ENCODE measurements at regions not wholly inside any gene's neighbourhood (a gene's known extent, or its start where the extent isn't known, plus 50 kb on each side); places are given as distances from the start of the nearest gene placed in this dataset.
"Not testable (repeated sequence)": the region's sequence is repeated elsewhere in the genome, so short reads cannot be mapped to it uniquely, and the experiment has no call there.

- no peak for DNase-seq (ENCODE audit: low read depth)
Observed at GRCh38 chr13:73671732-73672131, 462.5 kb downstream of the KLF12 start.

DNA sequence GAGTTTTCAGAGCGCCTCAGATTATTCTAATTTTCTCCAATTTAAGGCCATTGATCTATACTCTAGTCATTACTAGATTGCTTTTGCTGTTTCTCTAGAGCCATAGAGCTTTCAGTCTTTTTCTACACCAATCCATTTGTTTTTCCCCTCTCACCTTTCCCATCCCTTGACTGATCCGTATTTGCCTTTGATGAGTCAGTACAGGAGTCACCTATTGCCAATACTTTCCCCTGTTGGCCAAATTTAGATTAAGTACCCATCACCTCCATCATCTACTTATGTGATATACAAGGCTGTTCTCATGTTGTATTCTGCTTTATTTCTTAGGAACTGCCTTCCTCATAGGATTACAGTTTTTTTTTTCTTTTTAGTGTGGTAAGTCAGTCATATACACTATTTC lies 463.2 kb downstream of the KLF12 start:
- no peak for DNase-seq (ENCODE audit: low read depth)

GRCh38 chr13:73667756-73668155 lies 466.4 kb downstream of the KLF12 start:
- no peak for DNase-seq (ENCODE audit: low read depth)

DNA sequence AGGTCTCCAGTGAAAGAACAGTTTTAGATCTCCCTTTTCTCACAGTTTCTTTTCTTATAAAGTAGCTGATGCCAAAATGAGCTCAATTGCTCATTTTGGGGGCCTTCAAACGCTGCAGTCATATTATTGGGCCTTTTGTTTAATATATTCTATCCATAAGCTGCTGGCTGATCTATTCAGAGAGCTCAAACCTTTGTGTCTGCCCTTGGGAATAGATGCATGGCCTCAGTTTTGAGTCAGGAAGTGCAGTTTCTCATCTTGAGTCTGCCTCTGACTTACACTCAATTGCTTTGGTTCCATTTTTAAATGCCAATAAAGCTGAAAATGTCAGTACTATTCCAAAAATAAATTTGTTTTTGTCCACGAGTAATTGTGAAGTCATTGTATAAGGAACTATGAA lies 468.9 kb downstream of the KLF12 start:
- DNase-seq (ENCODE audit: low read depth) = no peak

DNA sequence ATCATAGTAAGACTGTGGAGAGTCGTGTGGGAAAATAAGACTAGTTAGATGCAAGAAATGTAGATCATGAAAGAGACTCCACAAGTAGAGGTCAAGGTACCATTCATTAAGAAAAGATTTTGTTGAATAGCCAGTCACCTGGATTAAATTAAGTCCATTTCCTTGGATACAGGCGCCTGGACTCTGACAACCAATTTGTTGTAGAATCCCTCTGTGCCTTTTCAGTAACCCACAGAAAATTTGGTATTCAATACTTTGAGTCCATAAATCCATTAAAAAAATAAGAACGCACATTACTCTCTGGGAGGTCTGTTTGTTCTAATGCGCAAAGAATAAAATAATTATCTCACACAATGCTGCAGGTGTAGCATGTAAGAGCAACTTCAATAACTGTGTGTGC lies 469.4 kb downstream of the KLF12 start:
- DNase-seq (ENCODE audit: low read depth) = no peak

- DNase-seq (ENCODE audit: low read depth) = no peak
Observed at GRCh38 chr13:73662833-73663232, 471.4 kb downstream of the KLF12 start.

GRCh38 chr13:73661687-73662425 lies 472.3 kb downstream of the KLF12 start:
- DNase-seq (ENCODE audit: low read depth) = no peak

- no peak for DNase-seq (ENCODE audit: low read depth)
Observed at GRCh38 chr13:73661066-73661465, 473.1 kb downstream of the KLF12 start.

DNA sequence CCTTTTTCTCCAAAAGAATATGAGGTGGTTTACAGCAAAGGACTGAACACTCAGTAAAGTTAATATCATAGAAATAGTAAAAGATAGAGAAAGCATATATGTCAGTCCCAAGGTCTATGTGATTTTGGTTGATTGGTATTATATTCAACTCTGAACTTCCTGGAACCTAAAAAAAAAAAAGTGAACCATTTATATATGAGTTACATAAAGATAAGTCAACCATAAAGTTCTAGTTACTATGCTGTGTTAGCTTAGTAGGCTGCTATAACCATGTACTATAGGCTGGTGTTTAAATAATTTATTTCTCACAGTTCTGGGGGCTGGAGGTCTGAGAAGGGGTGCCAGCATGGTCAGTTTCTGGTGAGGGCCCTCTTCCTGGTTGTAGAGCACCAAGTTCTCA lies 475.6 kb downstream of the KLF12 start:
- no peak for DNase-seq (ENCODE audit: low read depth)

- DNase-seq (ENCODE audit: low read depth) = no peak
Observed at GRCh38 chr13:73657821-73658540, 476.2 kb downstream of the KLF12 start.

DNA sequence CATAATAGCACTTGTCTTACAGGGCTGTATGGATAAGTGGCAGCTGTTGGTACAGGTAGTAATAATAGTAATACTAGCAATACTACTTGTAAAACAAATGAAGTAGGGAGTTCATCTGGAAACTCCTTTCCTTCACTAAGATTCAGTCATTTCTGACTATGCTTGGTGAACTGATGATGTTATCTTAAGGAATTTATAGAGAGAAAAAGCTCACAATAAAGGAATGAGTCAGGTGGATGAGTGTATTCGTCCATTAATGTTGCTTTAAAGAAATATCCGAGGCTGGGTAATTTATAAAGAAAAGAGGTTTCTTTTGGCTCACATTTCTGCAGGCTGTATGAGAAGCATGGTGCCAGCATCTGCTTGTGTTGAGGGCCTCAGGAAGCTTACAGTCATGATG lies 477.3 kb downstream of the KLF12 start:
- no peak for DNase-seq (ENCODE audit: low read depth)

GRCh38 chr13:73653688-73654087 lies 480.5 kb downstream of the KLF12 start:
- no peak for DNase-seq (ENCODE audit: low read depth)

- DNase-seq (ENCODE audit: low read depth) = no peak
Observed at GRCh38 chr13:73647417-73647816, 486.8 kb downstream of the KLF12 start.

DNA sequence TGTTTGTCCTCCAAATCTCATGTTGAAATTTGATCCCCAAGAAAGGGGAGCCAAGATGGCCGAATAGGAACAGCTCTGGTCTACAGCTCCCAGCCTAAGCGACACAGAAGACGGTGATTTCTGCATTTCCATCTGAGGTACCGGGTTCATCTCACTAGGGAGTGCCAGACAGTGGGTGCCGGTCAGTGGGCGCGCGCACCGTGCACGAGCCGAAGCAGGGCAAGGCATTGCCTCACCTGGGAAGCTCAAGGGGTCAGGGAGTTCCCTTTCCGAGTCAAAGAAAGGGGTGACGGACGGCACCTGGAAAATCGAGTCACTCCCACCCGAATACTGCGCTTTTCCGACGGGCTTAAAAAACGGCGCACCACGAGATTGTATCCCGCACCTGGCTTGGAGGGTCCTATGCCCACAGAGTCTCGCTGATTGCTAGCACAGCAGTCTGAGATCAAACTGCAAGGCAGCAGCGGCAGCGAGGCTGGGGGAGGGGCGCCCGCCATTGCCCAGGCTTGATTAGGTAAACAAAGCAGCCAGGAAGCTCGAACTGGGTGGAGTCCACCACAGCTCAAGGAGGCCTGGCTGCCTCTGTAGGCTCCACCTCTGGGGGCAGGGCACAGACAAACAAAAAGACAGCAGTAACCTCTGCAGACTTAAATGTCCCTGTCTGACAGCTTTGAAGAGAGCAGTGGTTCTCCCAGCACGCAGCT lies 493.6 kb downstream of the KLF12 start:
- DNase-seq (ENCODE audit: low read depth) = not testable (repeated sequence)

GRCh38 chr13:73635166-73635787 lies 498.9 kb downstream of the KLF12 start:
- DNase-seq (ENCODE audit: low read depth) = no peak

GRCh38 chr13:73633817-73634460 lies 500.3 kb downstream of the KLF12 start:
- DNase-seq (ENCODE audit: low read depth) = no peak

- DNase-seq (ENCODE audit: low read depth) = no peak
Observed at GRCh38 chr13:73631411-73631810, 502.8 kb downstream of the KLF12 start.

DNA sequence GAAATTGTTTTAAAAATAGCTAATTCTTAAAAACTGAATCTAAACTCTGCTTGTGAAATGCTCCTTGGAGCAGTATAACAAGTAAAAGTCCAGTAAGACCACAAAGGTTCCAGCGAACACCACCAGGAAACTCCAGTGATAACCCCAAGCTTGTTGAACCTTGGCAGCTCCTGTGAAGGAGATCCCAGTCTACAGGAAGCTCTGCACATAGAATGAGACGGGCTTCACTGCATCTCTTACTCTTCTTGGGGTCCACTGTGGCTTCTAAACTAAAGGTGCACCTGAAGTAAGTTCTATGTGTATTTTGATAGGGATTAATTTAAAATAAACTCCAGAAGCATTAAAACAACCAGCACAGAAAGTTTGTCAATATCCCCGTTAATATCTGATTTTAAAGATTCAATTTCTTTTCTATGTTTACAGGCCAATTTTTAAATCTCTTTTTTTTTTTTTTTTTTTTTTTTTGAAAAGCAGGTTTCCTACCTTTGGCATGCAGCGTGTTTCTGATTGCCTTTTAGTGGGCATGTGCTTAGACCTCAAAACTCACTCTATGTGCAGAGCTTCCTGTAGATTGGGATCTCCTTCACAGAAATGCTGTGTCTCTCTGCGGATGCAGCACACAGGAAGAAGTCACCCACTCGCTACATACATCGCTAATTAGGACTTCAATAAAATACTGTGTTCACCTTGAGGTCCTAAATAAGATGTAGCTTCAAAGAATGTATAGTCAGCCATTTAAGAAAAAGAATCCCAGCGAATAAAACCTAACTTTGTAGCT lies 508.5 kb downstream of the KLF12 start:
- DNase-seq (ENCODE audit: low read depth) = no peak

DNA sequence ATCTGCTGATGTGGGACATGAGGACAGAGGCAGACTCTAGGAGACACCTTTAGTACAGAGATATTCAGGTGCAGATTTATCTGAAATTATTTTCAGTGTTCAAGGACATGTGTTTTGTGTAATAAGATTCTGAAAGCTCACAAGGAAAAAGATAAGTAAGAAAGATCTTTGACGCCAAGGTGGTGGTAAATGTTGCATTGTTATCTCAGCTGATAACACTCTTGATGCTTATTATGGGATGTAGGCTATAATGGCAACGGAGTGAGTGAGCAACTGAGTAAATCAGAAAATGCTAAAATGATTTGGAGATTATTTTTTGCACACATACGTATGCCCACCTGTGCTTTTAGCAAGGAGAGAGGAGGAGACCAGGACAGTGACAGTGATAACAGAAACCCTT lies 510.9 kb downstream of the KLF12 start:
- DNase-seq (ENCODE audit: low read depth) = no peak

- DNase-seq (ENCODE audit: low read depth) = no peak
Observed at GRCh38 chr13:73622381-73622780, 511.8 kb downstream of the KLF12 start.

GRCh38 chr13:73618275-73618865 lies 515.8 kb downstream of the KLF12 start:
- DNase-seq (ENCODE audit: low read depth) = no peak
